B cell (primary cell): ENCODE measurements at regions not wholly inside any gene's neighbourhood (a gene's known extent, or its start where the extent isn't known, plus 50 kb on each side); places are given as distances from the start of the nearest gene placed in this dataset.

Experiments used
- ATAC-seq: fragments of 200-7000 bp; cut with Tn5 transposase; one replicate; pipeline ENCODE4 v1.10.0; 2021; ENCODE audit warnings: low read depth, mild to moderate bottlenecking, moderate number of reproducible peaks, moderate library complexity
- CTCF ChIA-PET: fragments of 350-600 bp; sonication (Branson Sonifier 250); formaldehyde crosslinking; loops from one replicate; lab custom pipeline; 2021; ENCODE audit warnings: antibody characterized with exemption, inconsistent platforms; lab: Charles Lee
- POLR2A ChIA-PET: fragments of 350-600 bp; sonication (Branson Sonifier 250); formaldehyde crosslinking; loops from one replicate; lab custom pipeline; 2021; ENCODE audit warnings: antibody characterized with exemption; lab: Charles Lee
- DNase-seq: peaks from one replicate; pipeline ENCODE4 v3.0.0; 2013
- H2AFZ ChIP-seq: 2 replicates; pipeline ENCODE4 v1.6.1; 2012; ENCODE audit warnings: mild to moderate bottlenecking, low read depth, low read length; ENCODE audit not compliant: insufficient read depth, poor library complexity, severe bottlenecking
- H3K27ac ChIP-seq, 2 donors: 1 replicate in 1 of 2; 2 replicates in 1 of 2; pipeline ENCODE4 v1.5.1; 2012 to 2013; ENCODE audit warnings: low read length in 2 of 2, mild to moderate bottlenecking in 2 of 2, moderate library complexity in 1 of 2
- H3K27me3 ChIP-seq, 4 experiments: fragments of 200-600 bp in 1 of 4; sonication (generic) in 1 of 4; replicated peaks in 1 of 4; 1 replicate in 2 of 4; 2 replicates in 2 of 4; pipeline versions ENCODE4 v1.6.1 to v1.7.0; 2013 to 2016; ENCODE audit warnings: low read length in 3 of 4, mild to moderate bottlenecking in 2 of 4, mixed read lengths in 1 of 4, moderate library complexity in 1 of 4; ENCODE audit not compliant: insufficient read depth in 4 of 4, control insufficient read depth in 3 of 4; ENCODE audit errors: control extremely low read depth in 1 of 4
- H3K36me3 ChIP-seq, 2 experiments: replicated peaks in 1 of 2; 1 replicate in 1 of 2; 2 replicates in 1 of 2; pipeline versions ENCODE4 v1.6.1 to v1.7.1; 2013; ENCODE audit warnings: low read length in 1 of 2; ENCODE audit not compliant: insufficient read depth in 2 of 2, control insufficient read depth in 1 of 2; ENCODE audit errors: control extremely low read depth in 1 of 2, extremely low read depth in 1 of 2
- H3K4me1 ChIP-seq, 2 donors: fragments of 200-600 bp in 1 of 2; sonication (generic) in 1 of 2; 1 replicate in 1 of 2; 2 replicates in 1 of 2; pipeline versions ENCODE4 v1.5.1 to v1.6.1; 2013 to 2017; ENCODE audit warnings: low read length in 2 of 2; ENCODE audit not compliant: control insufficient read depth in 2 of 2, insufficient read depth in 2 of 2
- H3K4me2 ChIP-seq: replicated peaks from 2 replicates; pipeline ENCODE3; 2012; ENCODE audit warnings: mild to moderate bottlenecking, low read depth, low read length; ENCODE audit not compliant: poor library complexity, severe bottlenecking
- H3K4me3 ChIP-seq, 5 experiments: fragments of 200-600 bp in 1 of 5; sonication (generic) in 1 of 5; 1 replicate in 3 of 5; 2 replicates in 2 of 5; pipeline versions ENCODE4 v1.5.1 to v1.7.0; 2011 to 2016; ENCODE audit warnings: low read length in 4 of 5, mild to moderate bottlenecking in 4 of 5, low read depth in 2 of 5, control low read depth in 1 of 5, moderate library complexity in 1 of 5; ENCODE audit not compliant: insufficient read depth in 1 of 5; ENCODE audit errors: control extremely low read depth in 1 of 5, extremely low read depth in 1 of 5
- H3K79me2 ChIP-seq: fragments of 200-600 bp; sonication (generic); one replicate; pipeline ENCODE4 v1.6.0; 2016; ENCODE audit warnings: low read length; ENCODE audit not compliant: control insufficient read depth, insufficient read depth
- H3K9ac ChIP-seq: fragments of 200-600 bp; sonication (generic); 2 replicates; pipeline ENCODE4 v1.6.1; 2017; ENCODE audit warnings: mild to moderate bottlenecking, low read length, moderate library complexity
- H3K9me3 ChIP-seq, 3 donors: one replicate each; pipeline versions ENCODE4 v1.6.1 to v1.7.1; 2013; ENCODE audit warnings: low read length in 2 of 3; ENCODE audit not compliant: control insufficient read depth in 2 of 3, insufficient read depth in 1 of 3; ENCODE audit errors: control extremely low read depth in 1 of 3
- H4K20me1 ChIP-seq: 2 replicates; pipeline ENCODE4 v1.6.0; 2012; ENCODE audit warnings: mild to moderate bottlenecking, low read length; ENCODE audit not compliant: insufficient read depth, control insufficient read depth, poor library complexity, severe bottlenecking
- H3K27ac Mint-ChIP-seq: one replicate; pipeline ENCODE4 v1.8.0; 2021; ENCODE audit warnings: mixed read lengths
- H3K27me3 Mint-ChIP-seq: one replicate; pipeline ENCODE4 v1.8.0; 2021; ENCODE audit warnings: mixed read lengths
- H3K4me1 Mint-ChIP-seq: one replicate; pipeline ENCODE4 v1.8.0; 2021; ENCODE audit warnings: mixed read lengths
- H3K4me3 Mint-ChIP-seq: one replicate; pipeline ENCODE4 v1.8.0; 2021; ENCODE audit warnings: mixed read lengths
- H3K9me3 Mint-ChIP-seq: one replicate; pipeline ENCODE4 v1.8.0; 2022; ENCODE audit warnings: mixed read lengths; ENCODE audit not compliant: insufficient read depth
- EZH2 ChIP-seq: IDR thresholded peaks from 2 replicates; pipeline ENCODE4 v1.6.1; 2012; ENCODE audit warnings: borderline replicate concordance, low read depth, mild to moderate bottlenecking, moderate library complexity, low read length; ENCODE audit not compliant: insufficient read depth, poor library complexity, severe bottlenecking
- WGBS: methylation state at CpG from one replicate; pipeline ENCODE4 v1.1.5; 2013; ENCODE audit warnings: missing lambda C conversion rate; ENCODE audit not compliant: insufficient coverage; 5-methylcytosine and 5-hydroxymethylcytosine counted together
- intact Hi-C: fragments of 100-400 bp; cut with micrococcal nuclease; formaldehyde crosslinking; loops from one replicate; pipeline ENCODE4 v1.10.0; 2022
- TF ChIP-seq, protein P1 (sequence below): fragments of 200-600 bp; IDR thresholded peaks from one replicate; pipeline ENCODE4 v1.8.0; 2022; ENCODE audit warnings: antibody characterized with exemption, mild to moderate bottlenecking

DNA sequence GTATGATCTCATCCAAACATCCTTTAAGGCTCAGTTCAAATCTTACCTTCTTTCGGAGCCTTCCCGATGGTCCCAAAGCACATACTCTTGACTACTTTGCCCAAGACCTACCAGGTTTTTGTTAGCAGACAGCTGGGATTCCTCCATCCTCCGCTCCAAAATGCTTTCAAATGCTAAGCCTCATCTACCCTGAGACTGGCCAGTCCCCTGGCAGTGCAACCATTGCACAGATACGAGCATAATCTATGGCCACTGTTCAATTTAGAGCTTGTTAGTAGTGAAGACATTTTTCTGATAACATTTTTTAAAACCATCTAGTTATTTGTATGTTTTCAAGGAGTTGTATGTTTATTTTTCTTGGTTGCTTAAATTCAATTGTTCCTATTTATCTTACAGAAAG, 264.4 kb upstream of the NR2F2 start:
- intact Hi-C loops, result no loop called here
- ChIA-PET POLR2A (no interaction called here), CTCF (no interaction called here)
- H3K9me3 Mint-ChIP-seq, result no peaks in the 10 kb centered on the region
- no peaks in the 10 kb centered on the region for H3K4me1 ChIP-seq
- H3K36me3 ChIP-seq, result no peaks in the 10 kb centered on the region
- 76% methylated on average over 3 of the region's 4 CpGs for WGBS
- no peak overlapping the region for H3K4me2 ChIP-seq
- no peaks in the 10 kb centered on the region for H3K4me1 Mint-ChIP-seq
- H2AFZ ChIP-seq, result no peak overlapping the region
- DNase-seq (no peak), ATAC-seq (no peak)
- no peaks in the 10 kb centered on the region for H4K20me1 ChIP-seq
- H3K27ac Mint-ChIP-seq, result no peak overlapping the region
- no peak overlapping the region for H3K27ac ChIP-seq
- no peaks in the 10 kb centered on the region for H3K79me2 ChIP-seq
- no peak overlapping the region for H3K4me3 Mint-ChIP-seq
- H3K4me3 ChIP-seq, result no peak overlapping the region
- H3K27me3 ChIP-seq, result no peaks in the 10 kb centered on the region
- TF ChIP-seq, protein P1, sequence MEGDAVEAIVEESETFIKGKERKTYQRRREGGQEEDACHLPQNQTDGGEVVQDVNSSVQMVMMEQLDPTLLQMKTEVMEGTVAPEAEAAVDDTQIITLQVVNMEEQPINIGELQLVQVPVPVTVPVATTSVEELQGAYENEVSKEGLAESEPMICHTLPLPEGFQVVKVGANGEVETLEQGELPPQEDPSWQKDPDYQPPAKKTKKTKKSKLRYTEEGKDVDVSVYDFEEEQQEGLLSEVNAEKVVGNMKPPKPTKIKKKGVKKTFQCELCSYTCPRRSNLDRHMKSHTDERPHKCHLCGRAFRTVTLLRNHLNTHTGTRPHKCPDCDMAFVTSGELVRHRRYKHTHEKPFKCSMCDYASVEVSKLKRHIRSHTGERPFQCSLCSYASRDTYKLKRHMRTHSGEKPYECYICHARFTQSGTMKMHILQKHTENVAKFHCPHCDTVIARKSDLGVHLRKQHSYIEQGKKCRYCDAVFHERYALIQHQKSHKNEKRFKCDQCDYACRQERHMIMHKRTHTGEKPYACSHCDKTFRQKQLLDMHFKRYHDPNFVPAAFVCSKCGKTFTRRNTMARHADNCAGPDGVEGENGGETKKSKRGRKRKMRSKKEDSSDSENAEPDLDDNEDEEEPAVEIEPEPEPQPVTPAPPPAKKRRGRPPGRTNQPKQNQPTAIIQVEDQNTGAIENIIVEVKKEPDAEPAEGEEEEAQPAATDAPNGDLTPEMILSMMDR, result no peak
- no peak for TF ChIP-seq EZH2
- no peaks in the 10 kb centered on the region for H3K27me3 Mint-ChIP-seq
- H3K9me3 ChIP-seq, result peaks cover 0 to 4% (median 0%) of the 10 kb centered on the region in 3 donors
- no peak overlapping the region for H3K9ac ChIP-seq

DNA sequence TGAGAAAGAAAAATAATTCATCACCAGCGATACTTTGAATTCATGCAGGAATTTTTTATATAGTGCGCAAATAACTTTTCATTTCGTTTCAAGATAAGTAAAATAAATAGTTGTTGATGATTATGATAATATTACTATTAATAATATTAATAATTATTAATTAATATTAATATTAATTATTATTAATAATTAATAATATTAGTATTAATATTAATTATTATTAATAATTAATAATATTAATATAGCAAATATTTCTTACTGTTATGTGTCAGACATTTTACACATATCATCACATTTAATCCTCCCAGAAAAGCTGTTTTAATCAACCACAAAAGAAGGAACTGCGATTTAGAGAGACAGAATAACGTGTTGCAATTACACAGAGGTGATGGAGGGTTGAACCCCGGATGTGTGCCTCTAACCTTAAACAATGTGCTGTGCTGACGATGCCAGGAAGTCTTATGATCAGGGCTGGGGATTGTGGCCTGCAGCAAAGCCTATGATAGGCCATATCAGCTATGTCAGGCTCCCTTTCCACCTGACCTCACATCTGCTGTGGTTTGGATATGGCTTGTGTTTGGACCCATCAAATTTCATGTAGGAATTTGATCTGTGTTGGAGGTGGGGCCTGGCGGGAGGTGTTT, 263.5 kb upstream of the NR2F2 start:
- no peak overlapping the region for H3K4me3 ChIP-seq
- Mint-ChIP-seq H3K9me3 (no peaks in the 10 kb centered on the region), H3K27me3 (no peaks in the 10 kb centered on the region), H3K4me3 (no peak overlapping the region), H3K4me1 (no peaks in the 10 kb centered on the region), H3K27ac (no peak overlapping the region)
- ATAC-seq (no peak), DNase-seq (peak; percentile 9)
- H3K79me2 ChIP-seq, result no peaks in the 10 kb centered on the region
- CTCF ChIA-PET, result no interaction called here
- H3K36me3 ChIP-seq, result no peaks in the 10 kb centered on the region
- H3K9me3 ChIP-seq, result peaks cover 0 to 4% (median 0%) of the 10 kb centered on the region in 3 donors
- no peaks in the 10 kb centered on the region for H3K27me3 ChIP-seq
- no peak overlapping the region for H3K27ac ChIP-seq
- 45% methylated on average over 4 of the region's 8 CpGs for WGBS
- no peak overlapping the region for H2AFZ ChIP-seq
- TF ChIP-seq, protein P1, result no peak
- TF ChIP-seq EZH2, result no peak
- H4K20me1 ChIP-seq, result no peaks in the 10 kb centered on the region
- POLR2A ChIA-PET, result no interaction called here
- intact Hi-C loops, result no loop called here
- no peak overlapping the region for H3K4me2 ChIP-seq
- no peaks in the 10 kb centered on the region for H3K4me1 ChIP-seq
- H3K9ac ChIP-seq, result no peak overlapping the region
